Pons (tissue), 1 donor: ENCODE measurements at regions not wholly inside any gene's neighbourhood (a gene's known extent, or its start where the extent isn't known, plus 50 kb on each side); places are given as distances from the start of the nearest gene placed in this dataset.
"Not testable (repeated sequence)": the region's sequence is repeated elsewhere in the genome, so short reads cannot be mapped to it uniquely, and the experiment has no call there.

Source experiments
- DNase-seq: peaks from one replicate; pipeline ENCODE4 v3.0.0-alpha.2; 2016; ENCODE audit warnings: low spot score

GRCh38 chr11:98036810-98037209 lies 983.9 kb upstream of the CNTN5 start:
- DNase-seq, result no peak

- peak; percentile 74 for DNase-seq
Measured at GRCh38 chr11:98040061-98040808, 980.5 kb upstream of the CNTN5 start.

- DNase-seq, result no peak
Measured at GRCh38 chr11:98047647-98048046, 973.1 kb upstream of the CNTN5 start.

GRCh38 chr11:98053851-98054250 lies 966.9 kb upstream of the CNTN5 start:
- DNase-seq, result no peak

- no peak for DNase-seq
Measured at GRCh38 chr11:98056945-98057344, 963.8 kb upstream of the CNTN5 start.

GRCh38 chr11:98059488-98059887 lies 961.3 kb upstream of the CNTN5 start:
- DNase-seq, result no peak

- DNase-seq, result no peak
Measured at GRCh38 chr11:98060759-98061158, 960.0 kb upstream of the CNTN5 start.

GRCh38 chr11:98061858-98062257 lies 958.9 kb upstream of the CNTN5 start:
- no peak for DNase-seq

GRCh38 chr11:98062714-98063113 lies 958.0 kb upstream of the CNTN5 start:
- DNase-seq, result no peak

- no peak for DNase-seq
Measured at GRCh38 chr11:98068251-98068650, 952.5 kb upstream of the CNTN5 start.

- DNase-seq, result not testable (repeated sequence)
Measured at GRCh38 chr11:98069147-98069546, 951.6 kb upstream of the CNTN5 start.

GRCh38 chr11:98069861-98070260 lies 950.9 kb upstream of the CNTN5 start:
- no peak for DNase-seq

- DNase-seq, result no peak
Measured at GRCh38 chr11:98090861-98091505, 929.8 kb upstream of the CNTN5 start.

GRCh38 chr11:98099371-98099770 lies 921.4 kb upstream of the CNTN5 start:
- peak; percentile 15 for DNase-seq

- no peak for DNase-seq
Measured at GRCh38 chr11:98100689-98101088, 920.1 kb upstream of the CNTN5 start.

- DNase-seq, result no peak
Measured at GRCh38 chr11:98101329-98101728, 919.4 kb upstream of the CNTN5 start.

- no peak for DNase-seq
Measured at GRCh38 chr11:98104249-98104648, 916.5 kb upstream of the CNTN5 start.

- DNase-seq, result peak; percentile 7
Measured at GRCh38 chr11:98107736-98108135, 913.0 kb upstream of the CNTN5 start.

GRCh38 chr11:98110030-98110429 lies 910.7 kb upstream of the CNTN5 start:
- no peak for DNase-seq

- no peak for DNase-seq
Measured at GRCh38 chr11:98115873-98116272, 904.9 kb upstream of the CNTN5 start.

- no peak for DNase-seq
Measured at GRCh38 chr11:98130117-98130625, 890.6 kb upstream of the CNTN5 start.

- no peak for DNase-seq
Measured at GRCh38 chr11:98136357-98136756, 884.4 kb upstream of the CNTN5 start.

GRCh38 chr11:98137437-98137836 lies 883.3 kb upstream of the CNTN5 start:
- DNase-seq, result no peak

GRCh38 chr11:98143661-98144060 lies 877.1 kb upstream of the CNTN5 start:
- DNase-seq, result no peak
